GM23248 (cell line): ENCODE measurements at regions not wholly inside any gene's neighbourhood (a gene's known extent, or its start where the extent isn't known, plus 50 kb on each side); places are given as distances from the start of the nearest gene placed in this dataset.
"Not testable (repeated sequence)": the region's sequence is repeated elsewhere in the genome, so short reads cannot be mapped to it uniquely, and the experiment has no call there.

Experiments used
- EZH2 ChIP-seq: fragments of 200-600 bp; sonication (generic); IDR thresholded peaks from 2 replicates; pipeline ENCODE4 v1.6.1; 2018; ENCODE audit warnings: antibody characterized with exemption, mild to moderate bottlenecking; ENCODE audit not compliant: insufficient read depth, poor library complexity, severe bottlenecking
- EZH2phosphoT487 ChIP-seq: fragments of 200-600 bp; sonication (generic); IDR thresholded peaks from 2 replicates; pipeline ENCODE4 v1.6.1; 2018; ENCODE audit warnings: antibody characterized with exemption, moderate library complexity, mild to moderate bottlenecking, low read depth; ENCODE audit not compliant: insufficient read depth

DNA sequence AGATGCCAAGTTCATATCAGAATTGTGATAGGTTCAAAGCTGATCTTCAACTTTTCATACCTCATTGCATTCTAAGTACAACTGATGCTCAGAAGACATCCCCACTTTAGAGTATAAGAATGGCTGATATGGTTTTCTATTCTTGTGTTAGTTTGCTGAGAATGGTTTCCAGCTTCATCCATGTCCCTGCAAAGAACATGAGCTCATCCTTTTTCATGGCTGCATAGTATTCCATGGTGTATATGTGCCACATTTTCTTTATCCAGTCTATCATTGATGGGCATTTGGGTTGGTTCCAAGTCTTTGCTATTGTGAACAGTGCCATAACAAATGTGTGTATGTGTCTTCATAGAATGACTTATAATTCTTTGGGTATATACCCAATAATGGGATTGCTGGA lies 184.5 kb upstream of the RBM19 start:
- TF ChIP-seq EZH2, EZH2phosphoT487: not testable (repeated sequence)
